Prostate gland (tissue), 2 donors: ENCODE measurements at regions not wholly inside any gene's neighbourhood (a gene's known extent, or its start where the extent isn't known, plus 50 kb on each side); places are given as distances from the start of the nearest gene placed in this dataset.
"Not testable (repeated sequence)": the region's sequence is repeated elsewhere in the genome, so short reads cannot be mapped to it uniquely, and the experiment has no call there.

Experiments
- DNase-seq: peaks from one replicate; pipeline ENCODE4 v3.0.0-alpha.2; 2019; ENCODE audit warnings: low spot score
- H3K27ac ChIP-seq, 2 donors: fragments of 200-600 bp; sonication (generic); 2 replicates each; pipeline ENCODE4 v1.5.1; 2017 to 2019
- H3K27me3 ChIP-seq: fragments of 200-600 bp; sonication (generic); replicated peaks from 2 replicates; pipeline ENCODE4 v1.5.1; 2019; ENCODE audit not compliant: insufficient read depth
- H3K36me3 ChIP-seq, 2 donors: fragments of 200-600 bp; sonication (generic); 1 replicate in 1 of 2; 2 replicates in 1 of 2; pipeline versions ENCODE4 v1.5.1 to v1.8.1; 2017 to 2019
- H3K4me1 ChIP-seq: fragments of 200-600 bp; sonication (generic); replicated peaks from 2 replicates; pipeline ENCODE4 v1.5.1; 2019
- H3K4me3 ChIP-seq, 2 donors: fragments of 200-600 bp; sonication (generic); 2 replicates each; pipeline ENCODE4 v1.5.1; 2017 to 2019
- H3K9me3 ChIP-seq: fragments of 200-600 bp; sonication (generic); 2 replicates; pipeline ENCODE4 v1.5.1; 2017
- POLR2A ChIP-seq: fragments of 450-650 bp; IDR thresholded peaks from one replicate; pipeline ENCODE4 v1.6.1; 2016; ENCODE audit warnings: antibody characterized with exemption, mild to moderate bottlenecking
- POLR2AphosphoS5 ChIP-seq: sonication (generic); formaldehyde crosslinking; IDR thresholded peaks from one replicate; pipeline ENCODE4 v1.6.1; 2017; ENCODE audit warnings: antibody characterized with exemption
- WGBS: methylation state at CpG from one replicate; pipeline ENCODE4 v1.1.5; 2018; 5-methylcytosine and 5-hydroxymethylcytosine counted together
- intact Hi-C: fragments of 100-400 bp; cut with DNase I; formaldehyde crosslinking; loops from one replicate; pipeline ENCODE4 v1.14.2; 2022
- TF ChIP-seq, protein P1 (sequence below), 4 experiments: fragments of 200-600 bp in 2 of 4; fragments of 450-650 bp in 2 of 4; sonication (generic) in 2 of 4; IDR thresholded peaks; 1 replicate in 3 of 4; 2 replicates in 1 of 4; pipeline ENCODE4 v1.5.1; 2016 to 2019; ENCODE audit warnings: antibody characterized with exemption in 4 of 4, mild to moderate bottlenecking in 2 of 4, moderate library complexity in 2 of 4

DNA sequence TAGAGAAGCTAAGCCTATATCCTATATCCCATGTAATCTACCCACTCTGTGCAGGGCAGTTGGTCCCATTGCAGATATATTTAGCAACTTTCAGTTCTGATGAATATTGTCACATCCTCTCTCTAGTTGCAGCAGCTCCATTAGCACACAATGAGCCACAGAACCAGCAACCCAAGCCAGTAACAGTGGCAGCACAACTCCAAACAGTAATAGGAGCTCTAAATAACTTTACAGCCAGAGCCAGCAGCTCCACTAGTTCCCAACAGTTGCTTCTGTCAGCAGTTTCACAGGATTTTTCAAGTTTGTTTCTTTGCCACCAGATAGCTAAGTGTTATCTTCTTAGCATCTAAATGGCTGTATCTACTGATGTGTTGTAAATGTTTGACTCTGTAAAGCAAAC lies 490.8 kb downstream of the HTR1B start:
- H3K4me1 ChIP-seq, result no peaks in the 10 kb centered on the region
- intact Hi-C loops, result no loop called here
- DNase-seq, result no peak

DNA sequence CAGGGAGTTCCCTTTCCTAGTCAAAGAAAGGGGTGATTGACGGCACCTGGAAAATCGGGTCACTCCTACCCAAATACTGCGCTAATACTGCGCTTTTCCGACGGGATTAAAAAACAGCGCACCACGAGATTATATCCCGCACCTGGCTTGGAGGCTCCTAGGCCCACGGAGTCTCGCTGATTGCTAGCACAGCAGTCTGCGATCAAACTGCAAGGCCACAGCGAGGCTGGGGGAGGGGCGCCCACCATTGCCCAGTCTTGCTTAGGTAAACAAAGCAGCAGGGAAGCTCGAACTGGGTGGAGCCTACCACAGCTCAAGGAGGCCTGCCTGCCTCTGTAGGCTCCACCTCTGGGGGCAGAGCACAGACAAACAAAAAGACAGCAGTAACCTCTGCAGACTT lies 504.1 kb downstream of the HTR1B start:
- H3K9me3 ChIP-seq, H3K36me3 ChIP-seq, H3K27ac ChIP-seq, H3K4me1 ChIP-seq, DNase-seq, H3K4me3 ChIP-seq, H3K27me3 ChIP-seq, intact Hi-C loops: not testable (repeated sequence)
- WGBS, result 82% methylated on average over 15 of the region's 15 CpGs

More for the DNA sequence above, 490.8 kb downstream of the HTR1B start:
- TF ChIP-seq, protein P1, sequence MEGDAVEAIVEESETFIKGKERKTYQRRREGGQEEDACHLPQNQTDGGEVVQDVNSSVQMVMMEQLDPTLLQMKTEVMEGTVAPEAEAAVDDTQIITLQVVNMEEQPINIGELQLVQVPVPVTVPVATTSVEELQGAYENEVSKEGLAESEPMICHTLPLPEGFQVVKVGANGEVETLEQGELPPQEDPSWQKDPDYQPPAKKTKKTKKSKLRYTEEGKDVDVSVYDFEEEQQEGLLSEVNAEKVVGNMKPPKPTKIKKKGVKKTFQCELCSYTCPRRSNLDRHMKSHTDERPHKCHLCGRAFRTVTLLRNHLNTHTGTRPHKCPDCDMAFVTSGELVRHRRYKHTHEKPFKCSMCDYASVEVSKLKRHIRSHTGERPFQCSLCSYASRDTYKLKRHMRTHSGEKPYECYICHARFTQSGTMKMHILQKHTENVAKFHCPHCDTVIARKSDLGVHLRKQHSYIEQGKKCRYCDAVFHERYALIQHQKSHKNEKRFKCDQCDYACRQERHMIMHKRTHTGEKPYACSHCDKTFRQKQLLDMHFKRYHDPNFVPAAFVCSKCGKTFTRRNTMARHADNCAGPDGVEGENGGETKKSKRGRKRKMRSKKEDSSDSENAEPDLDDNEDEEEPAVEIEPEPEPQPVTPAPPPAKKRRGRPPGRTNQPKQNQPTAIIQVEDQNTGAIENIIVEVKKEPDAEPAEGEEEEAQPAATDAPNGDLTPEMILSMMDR (IDR thresholded peaks at IDR 0.05), result no peak
- TF ChIP-seq POLR2A, result no peak
- TF ChIP-seq POLR2AphosphoS5, result no peak
- no peak overlapping the region for H3K4me3 ChIP-seq
- no peak overlapping the region for H3K27ac ChIP-seq
- H3K9me3 ChIP-seq, result no peaks in the 10 kb centered on the region
- no peaks in the 10 kb centered on the region for H3K36me3 ChIP-seq
- H3K27me3 ChIP-seq, result no peaks in the 10 kb centered on the region

DNA sequence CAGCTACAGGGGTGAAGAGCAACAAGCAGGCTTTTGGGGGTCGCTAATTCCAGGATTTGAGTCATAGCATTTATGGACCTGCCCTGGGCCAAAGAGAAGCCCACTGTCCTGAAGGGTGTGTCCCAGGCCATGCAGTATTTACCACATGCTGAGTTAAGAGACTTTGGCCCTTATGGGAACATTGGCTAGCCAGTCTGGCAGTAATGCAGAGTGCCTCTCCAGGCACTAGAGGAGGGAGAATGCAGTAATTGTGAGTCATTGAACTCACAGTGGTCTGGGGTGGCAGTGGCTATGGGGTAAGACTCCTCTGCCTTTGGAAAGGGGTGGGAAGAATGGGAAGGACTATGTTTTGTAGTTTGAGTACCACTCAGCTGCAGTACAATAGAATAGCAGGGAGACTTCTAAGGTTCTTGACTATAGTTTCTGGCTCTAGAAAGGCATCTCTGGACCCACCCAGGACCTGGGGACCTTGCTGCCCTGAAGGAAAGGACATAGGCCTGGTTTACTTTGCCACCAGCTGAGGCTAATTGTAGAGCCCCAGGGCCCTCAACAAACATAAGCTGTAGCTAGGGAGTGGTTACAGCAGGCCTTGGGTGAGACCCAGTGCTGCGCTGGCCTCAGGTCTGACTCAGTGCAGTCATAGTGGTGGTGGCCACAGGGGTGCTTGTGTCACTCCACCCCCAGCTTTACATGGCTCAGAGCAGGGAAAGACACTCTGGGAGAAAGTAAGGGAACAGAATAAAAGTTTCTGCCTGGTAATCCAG lies 520.9 kb downstream of the HTR1B start:
- TF ChIP-seq POLR2AphosphoS5, result no peak
- TF ChIP-seq, protein P1 (IDR thresholded peaks at IDR 0.05), result no peak
- TF ChIP-seq POLR2A, result no peak
- H3K36me3 ChIP-seq, result no peaks in the 10 kb centered on the region
- DNase-seq, result no peak
- H3K9me3 ChIP-seq, result no peaks in the 10 kb centered on the region
- intact Hi-C loops, result no loop called here
- no peaks in the 10 kb centered on the region for H3K4me1 ChIP-seq
- no peak overlapping the region for H3K4me3 ChIP-seq
- no peak overlapping the region for H3K27ac ChIP-seq
- no peaks in the 10 kb centered on the region for H3K27me3 ChIP-seq
- 89% methylated on average over 2 of the region's 2 CpGs for WGBS

DNA sequence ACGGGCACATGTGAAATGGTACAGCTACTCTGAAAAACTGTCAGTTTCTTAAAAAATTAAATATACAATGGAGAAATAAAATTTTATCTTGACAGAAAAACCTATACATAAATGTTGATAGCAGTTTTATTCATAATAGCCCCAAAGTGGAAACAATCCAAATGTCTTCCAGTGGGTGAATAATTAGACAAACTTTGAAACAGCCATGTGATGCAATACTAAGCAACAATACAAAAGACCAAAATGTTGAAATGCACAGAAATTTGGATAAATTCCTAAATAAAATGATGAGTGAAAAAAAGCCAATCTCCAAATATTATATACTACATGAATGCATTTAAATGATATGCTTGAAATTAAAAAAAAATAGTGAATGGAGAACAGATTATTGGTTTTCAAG lies 523.1 kb downstream of the HTR1B start:
- WGBS, result 86% methylated on average over 1 of the region's 1 CpG
- Histone ChIP-seq H3K9me3 (no peaks in the 10 kb centered on the region), H3K36me3 (no peaks in the 10 kb centered on the region), H3K4me3 (no peak overlapping the region), H3K27ac (no peak overlapping the region), H3K27me3 (no peaks in the 10 kb centered on the region), H3K4me1 (no peaks in the 10 kb centered on the region)
- no peak for DNase-seq
- no peak for TF ChIP-seq POLR2A
- no peak for TF ChIP-seq POLR2AphosphoS5
- TF ChIP-seq, protein P1 (IDR thresholded peaks at IDR 0.05), result no peak
- intact Hi-C loops, result no loop called here

DNA sequence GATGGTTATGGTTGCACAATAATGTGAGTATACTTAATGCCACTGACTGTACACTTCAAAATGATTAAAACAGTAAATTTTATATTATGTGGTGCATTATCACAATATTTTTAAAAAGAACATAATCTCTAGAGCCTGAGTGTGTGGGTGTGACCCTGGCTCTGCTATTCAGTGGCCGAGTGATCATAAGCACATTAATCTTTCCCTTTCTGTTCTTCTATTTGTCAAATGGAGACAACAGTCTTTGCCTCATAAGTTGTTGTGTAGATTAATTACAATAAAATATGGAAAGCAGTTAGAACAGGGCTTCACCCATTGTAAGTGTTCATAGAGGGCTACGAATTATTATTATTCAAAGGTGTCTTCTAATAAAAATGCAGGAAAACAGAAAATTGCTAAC lies 548.6 kb downstream of the HTR1B start:
- Histone ChIP-seq H3K36me3 (no peaks in the 10 kb centered on the region), H3K4me3 (no peak overlapping the region), H3K4me1 (no peaks in the 10 kb centered on the region), H3K27me3 (no peaks in the 10 kb centered on the region), H3K27ac (no peak overlapping the region), H3K9me3 (no peaks in the 10 kb centered on the region)
- no peak for TF ChIP-seq POLR2A
- TF ChIP-seq POLR2AphosphoS5, result no peak
- TF ChIP-seq, protein P1 (IDR thresholded peaks at IDR 0.05), result no peak
- intact Hi-C loops, result no loop called here
- DNase-seq, result no peak
- 63% methylated on average over 2 of the region's 2 CpGs for WGBS

DNA sequence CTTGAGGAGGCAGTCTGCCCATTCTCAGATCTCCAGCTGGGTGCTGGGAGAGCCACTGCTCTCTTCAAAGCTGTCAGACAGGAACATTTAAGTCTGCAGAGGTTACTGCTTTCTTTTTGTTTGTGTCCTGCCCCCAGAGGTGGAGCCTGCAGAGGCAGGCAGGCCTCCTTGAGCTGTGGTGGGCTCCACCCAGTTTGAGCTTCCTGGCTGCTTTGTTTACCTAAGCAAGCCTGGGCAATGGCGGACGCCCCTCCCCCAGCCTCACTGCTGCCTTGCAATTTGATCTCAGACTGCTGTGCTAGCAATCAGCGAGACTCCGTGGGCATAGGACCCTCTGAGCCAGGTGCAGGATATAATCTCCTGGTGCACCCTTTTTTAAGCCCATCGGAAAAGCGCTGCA lies 557.8 kb downstream of the HTR1B start:
- whole genome bisulfite sequencing, result 92% methylated on average over 6 of the region's 6 CpGs
- H3K4me1 ChIP-seq, H3K36me3 ChIP-seq, intact Hi-C loops, H3K27me3 ChIP-seq, H3K27ac ChIP-seq, H3K9me3 ChIP-seq, H3K4me3 ChIP-seq, DNase-seq: not testable (repeated sequence)
